GM23338 (cell line): ENCODE measurements at regions not wholly inside any gene's neighbourhood (a gene's known extent, or its start where the extent isn't known, plus 50 kb on each side); places are given as distances from the start of the nearest gene placed in this dataset.

Experiments
- ATAC-seq: fragments of 200-7000 bp; cut with Tn5 transposase; 3 replicates; pipeline ENCODE4 v1.9.1; 2020
- DNase-seq: peaks from one replicate; pipeline ENCODE4 v3.0.0-alpha.2; 2015; ENCODE audit warnings: low spot score
- H2AFZ ChIP-seq: fragments of 200-600 bp; sonication (generic); 2 replicates; pipeline ENCODE4 v1.8.0; 2016; ENCODE audit warnings: antibody characterized with exemption, mild to moderate bottlenecking, moderate library complexity
- H3F3A ChIP-seq: fragments of 200-600 bp; sonication (generic); replicated peaks from 2 replicates; pipeline ENCODE4 v1.8.0; 2017; ENCODE audit warnings: antibody characterized with exemption, mixed run types, low read depth
- H3K27ac ChIP-seq: fragments of 200-600 bp; sonication (generic); 2 replicates; pipeline ENCODE4 v1.6.1; 2016; ENCODE audit warnings: low read depth
- H3K27me3 ChIP-seq: fragments of 200-600 bp; sonication (generic); 2 replicates; pipeline ENCODE4 v1.8.0; 2016; ENCODE audit warnings: mild to moderate bottlenecking, mixed run types, moderate library complexity; ENCODE audit not compliant: insufficient read depth
- H3K36me3 ChIP-seq: fragments of 200-600 bp; sonication (generic); 2 replicates; pipeline ENCODE4 v1.8.0; 2016; ENCODE audit warnings: mild to moderate bottlenecking; ENCODE audit not compliant: insufficient read depth
- H3K4me1 ChIP-seq: fragments of 200-600 bp; sonication (generic); 2 replicates; pipeline ENCODE4 v1.8.0; 2016; ENCODE audit warnings: mild to moderate bottlenecking, moderate library complexity; ENCODE audit not compliant: insufficient read depth
- H3K4me2 ChIP-seq: fragments of 200-600 bp; sonication (generic); 2 replicates; pipeline ENCODE4 v1.7.1; 2017; ENCODE audit warnings: mixed run types
- H3K4me3 ChIP-seq: fragments of 200-600 bp; sonication (generic); 2 replicates; pipeline ENCODE4 v1.6.1; 2016; ENCODE audit warnings: mixed run types
- H3K79me2 ChIP-seq: fragments of 200-600 bp; sonication (generic); replicated peaks from 2 replicates; pipeline ENCODE4 v1.8.0; 2017; ENCODE audit warnings: mild to moderate bottlenecking; ENCODE audit not compliant: insufficient read depth
- H3K9me2 ChIP-seq: fragments of 200-600 bp; sonication (generic); 2 replicates; pipeline ENCODE4 v1.8.0; 2017; ENCODE audit not compliant: insufficient read depth
- H4K20me1 ChIP-seq: fragments of 200-600 bp; sonication (generic); replicated peaks from 2 replicates; pipeline ENCODE4 v1.8.0; 2017; ENCODE audit warnings: mild to moderate bottlenecking; ENCODE audit not compliant: insufficient read depth
- H3K27ac Mint-ChIP-seq: 2 replicates; pipeline ENCODE4 v1.8.0; 2020; ENCODE audit warnings: inconsistent platforms, mild to moderate bottlenecking, moderate library complexity, mixed read lengths
- H3K27me3 Mint-ChIP-seq: 3 replicates; pipeline ENCODE4 v1.8.0; 2022; ENCODE audit warnings: low read depth, mild to moderate bottlenecking, moderate library complexity, mixed read lengths, inconsistent platforms; ENCODE audit not compliant: insufficient read depth, poor library complexity
- H3K36me3 Mint-ChIP-seq: 3 replicates; pipeline ENCODE4 v1.8.0; 2021; ENCODE audit warnings: low read depth, mild to moderate bottlenecking, inconsistent platforms, moderate library complexity, mixed read lengths
- H3K4me1 Mint-ChIP-seq: 3 replicates; pipeline ENCODE4 v1.8.0; 2020; ENCODE audit warnings: mild to moderate bottlenecking, inconsistent platforms, mixed read lengths
- H3K4me3 Mint-ChIP-seq: 3 replicates; pipeline ENCODE4 v1.8.0; 2021; ENCODE audit warnings: moderate library complexity, mild to moderate bottlenecking, inconsistent platforms, mixed read lengths
- H3K9me3 Mint-ChIP-seq: 3 replicates; pipeline ENCODE4 v1.8.0; 2020; ENCODE audit warnings: moderate library complexity, mild to moderate bottlenecking, inconsistent platforms, mixed read lengths
- EZH2phosphoT487 ChIP-seq: fragments of 200-600 bp; sonication (generic); IDR thresholded peaks from one replicate; pipeline ENCODE4 v1.8.1; 2018; ENCODE audit warnings: antibody characterized with exemption; ENCODE audit not compliant: unreplicated experiment
- JUNB ChIP-seq: IDR thresholded peaks from one replicate; pipeline ENCODE4 v1.6.1; 2016; ENCODE audit warnings: antibody characterized with exemption; ENCODE audit not compliant: unreplicated experiment
- NANOG ChIP-seq: IDR thresholded peaks from 2 replicates; pipeline ENCODE4 v1.6.1; 2016; ENCODE audit warnings: antibody characterized with exemption, borderline replicate concordance
- POLR2AphosphoS5 ChIP-seq: IDR thresholded peaks from 2 replicates; pipeline ENCODE4 v1.6.1; 2016; ENCODE audit warnings: antibody characterized with exemption, low read depth
- STAT1 ChIP-seq: IDR thresholded peaks from one replicate; pipeline ENCODE4 v1.6.1; 2016; ENCODE audit warnings: antibody characterized with exemption; ENCODE audit not compliant: unreplicated experiment
- ZNF331 ChIP-seq: fragments of 250-450 bp; sonication (Bioruptor Pico); IDR thresholded peaks from 2 replicates; pipeline ENCODE4 v1.5.0; 2020; ENCODE audit warnings: low read depth, mild to moderate bottlenecking, moderate library complexity
- TF ChIP-seq, protein P1 (sequence below): IDR thresholded peaks from one replicate; pipeline ENCODE4 v1.6.1; 2018; ENCODE audit warnings: antibody characterized with exemption; ENCODE audit not compliant: unreplicated experiment
- TF ChIP-seq, protein P2 (sequence below): IDR thresholded peaks from 2 replicates; pipeline ENCODE4 v1.6.1; 2016; ENCODE audit warnings: antibody characterized with exemption
- TF ChIP-seq, protein P3 (sequence below), 2 experiments: fragments of 200-600 bp in 1 of 2; sonication (generic) in 1 of 2; conservative IDR thresholded peaks; 2 replicates each; pipeline versions ENCODE4 v1.5.1 to v1.6.1; 2016 to 2017; ENCODE audit warnings: antibody characterized with exemption in 2 of 2, low read depth in 2 of 2, mild to moderate bottlenecking in 2 of 2, moderate library complexity in 1 of 2

DNA sequence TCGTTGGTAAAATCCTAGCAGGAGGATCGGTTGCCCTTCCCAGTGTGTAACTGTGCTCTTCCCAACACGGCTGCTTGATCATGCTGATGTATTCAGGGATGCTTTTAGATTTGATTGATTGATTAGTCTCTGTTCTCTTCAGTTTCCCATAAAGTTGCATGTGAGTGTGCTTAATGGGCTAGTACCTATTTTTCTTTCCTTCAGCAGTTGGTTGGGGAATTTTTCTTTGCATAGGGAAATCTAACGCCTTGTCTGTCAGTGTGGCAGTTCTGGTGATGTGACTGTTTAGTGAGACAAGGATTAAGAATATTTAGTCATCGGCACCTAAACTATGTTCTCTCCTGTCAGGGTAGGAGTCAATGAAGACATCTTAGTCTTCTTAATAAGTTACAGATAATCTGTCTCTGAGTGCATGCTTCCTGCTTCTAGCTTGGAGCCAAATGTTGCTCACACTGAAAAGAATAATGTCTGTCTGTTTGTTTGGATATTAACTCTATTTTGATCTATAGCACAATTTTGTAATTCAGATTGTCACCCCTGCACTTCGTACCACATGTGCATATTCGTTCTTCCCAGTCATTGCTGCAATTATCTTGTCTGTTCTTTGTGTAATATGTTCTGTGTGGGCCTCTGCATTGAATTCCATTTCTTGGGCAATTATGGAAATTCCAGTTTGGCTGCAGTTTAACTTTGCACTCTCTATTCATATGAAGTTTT lies 169.9 kb downstream of the EDN1 start:
- H3K27me3 Mint-ChIP-seq = peaks cover 26% of the 10 kb centered on the region
- Histone ChIP-seq H3F3A (no peaks in the 10 kb centered on the region), H4K20me1 (no peaks in the 10 kb centered on the region), H3K4me2 (no peak overlapping the region), H3K27me3 (no peaks in the 10 kb centered on the region; the same call in 1 of the 2 replicates), H3K4me3 (no peak overlapping the region), H3K27ac (no peak overlapping the region), H3K79me2 (no peaks in the 10 kb centered on the region), H3K36me3 (no peaks in the 10 kb centered on the region), H3K4me1 (peaks cover 17% of the 10 kb centered on the region; the same call in 1 of the 2 replicates), H2AFZ (no peak overlapping the region), H3K9me2 (no peaks in the 10 kb centered on the region)
- H3K4me1 Mint-ChIP-seq = peaks cover 22% of the 10 kb centered on the region
- DNase-seq = no peak
- ATAC-seq = no peak; the same call in 2 of the 3 replicates
- H3K4me3 Mint-ChIP-seq = no peak overlapping the region
- no peak overlapping the region for H3K27ac Mint-ChIP-seq
- TF ChIP-seq POLR2AphosphoS5 (no peak), NANOG (no peak), STAT1 (no peak), EZH2phosphoT487 (no peak), JUNB (no peak), ZNF331 (CRISPR knock-in tag) (no peak)
- TF ChIP-seq, protein P1, sequence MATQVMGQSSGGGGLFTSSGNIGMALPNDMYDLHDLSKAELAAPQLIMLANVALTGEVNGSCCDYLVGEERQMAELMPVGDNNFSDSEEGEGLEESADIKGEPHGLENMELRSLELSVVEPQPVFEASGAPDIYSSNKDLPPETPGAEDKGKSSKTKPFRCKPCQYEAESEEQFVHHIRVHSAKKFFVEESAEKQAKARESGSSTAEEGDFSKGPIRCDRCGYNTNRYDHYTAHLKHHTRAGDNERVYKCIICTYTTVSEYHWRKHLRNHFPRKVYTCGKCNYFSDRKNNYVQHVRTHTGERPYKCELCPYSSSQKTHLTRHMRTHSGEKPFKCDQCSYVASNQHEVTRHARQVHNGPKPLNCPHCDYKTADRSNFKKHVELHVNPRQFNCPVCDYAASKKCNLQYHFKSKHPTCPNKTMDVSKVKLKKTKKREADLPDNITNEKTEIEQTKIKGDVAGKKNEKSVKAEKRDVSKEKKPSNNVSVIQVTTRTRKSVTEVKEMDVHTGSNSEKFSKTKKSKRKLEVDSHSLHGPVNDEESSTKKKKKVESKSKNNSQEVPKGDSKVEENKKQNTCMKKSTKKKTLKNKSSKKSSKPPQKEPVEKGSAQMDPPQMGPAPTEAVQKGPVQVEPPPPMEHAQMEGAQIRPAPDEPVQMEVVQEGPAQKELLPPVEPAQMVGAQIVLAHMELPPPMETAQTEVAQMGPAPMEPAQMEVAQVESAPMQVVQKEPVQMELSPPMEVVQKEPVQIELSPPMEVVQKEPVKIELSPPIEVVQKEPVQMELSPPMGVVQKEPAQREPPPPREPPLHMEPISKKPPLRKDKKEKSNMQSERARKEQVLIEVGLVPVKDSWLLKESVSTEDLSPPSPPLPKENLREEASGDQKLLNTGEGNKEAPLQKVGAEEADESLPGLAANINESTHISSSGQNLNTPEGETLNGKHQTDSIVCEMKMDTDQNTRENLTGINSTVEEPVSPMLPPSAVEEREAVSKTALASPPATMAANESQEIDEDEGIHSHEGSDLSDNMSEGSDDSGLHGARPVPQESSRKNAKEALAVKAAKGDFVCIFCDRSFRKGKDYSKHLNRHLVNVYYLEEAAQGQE = no peak
- TF ChIP-seq, protein P2, sequence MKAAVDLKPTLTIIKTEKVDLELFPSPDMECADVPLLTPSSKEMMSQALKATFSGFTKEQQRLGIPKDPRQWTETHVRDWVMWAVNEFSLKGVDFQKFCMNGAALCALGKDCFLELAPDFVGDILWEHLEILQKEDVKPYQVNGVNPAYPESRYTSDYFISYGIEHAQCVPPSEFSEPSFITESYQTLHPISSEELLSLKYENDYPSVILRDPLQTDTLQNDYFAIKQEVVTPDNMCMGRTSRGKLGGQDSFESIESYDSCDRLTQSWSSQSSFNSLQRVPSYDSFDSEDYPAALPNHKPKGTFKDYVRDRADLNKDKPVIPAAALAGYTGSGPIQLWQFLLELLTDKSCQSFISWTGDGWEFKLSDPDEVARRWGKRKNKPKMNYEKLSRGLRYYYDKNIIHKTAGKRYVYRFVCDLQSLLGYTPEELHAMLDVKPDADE = no peak
- TF ChIP-seq, protein P3, sequence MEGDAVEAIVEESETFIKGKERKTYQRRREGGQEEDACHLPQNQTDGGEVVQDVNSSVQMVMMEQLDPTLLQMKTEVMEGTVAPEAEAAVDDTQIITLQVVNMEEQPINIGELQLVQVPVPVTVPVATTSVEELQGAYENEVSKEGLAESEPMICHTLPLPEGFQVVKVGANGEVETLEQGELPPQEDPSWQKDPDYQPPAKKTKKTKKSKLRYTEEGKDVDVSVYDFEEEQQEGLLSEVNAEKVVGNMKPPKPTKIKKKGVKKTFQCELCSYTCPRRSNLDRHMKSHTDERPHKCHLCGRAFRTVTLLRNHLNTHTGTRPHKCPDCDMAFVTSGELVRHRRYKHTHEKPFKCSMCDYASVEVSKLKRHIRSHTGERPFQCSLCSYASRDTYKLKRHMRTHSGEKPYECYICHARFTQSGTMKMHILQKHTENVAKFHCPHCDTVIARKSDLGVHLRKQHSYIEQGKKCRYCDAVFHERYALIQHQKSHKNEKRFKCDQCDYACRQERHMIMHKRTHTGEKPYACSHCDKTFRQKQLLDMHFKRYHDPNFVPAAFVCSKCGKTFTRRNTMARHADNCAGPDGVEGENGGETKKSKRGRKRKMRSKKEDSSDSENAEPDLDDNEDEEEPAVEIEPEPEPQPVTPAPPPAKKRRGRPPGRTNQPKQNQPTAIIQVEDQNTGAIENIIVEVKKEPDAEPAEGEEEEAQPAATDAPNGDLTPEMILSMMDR (conservative IDR thresholded peaks at IDR 0.05; ENCODE audit: low read depth in 2 of 2) = no peak
- H3K9me3 Mint-ChIP-seq = peaks cover 4% of the 10 kb centered on the region; the same call in 1 of the 3 replicates
- H3K36me3 Mint-ChIP-seq = no peaks in the 10 kb centered on the region
